Epithelial cell of proximal tubule (primary cell): ENCODE measurements at regions not wholly inside any gene's neighbourhood (a gene's known extent, or its start where the extent isn't known, plus 50 kb on each side); places are given as distances from the start of the nearest gene placed in this dataset.

Experiments
- DNase-seq: peaks from one replicate; pipeline ENCODE4 v3.0.0-alpha.2; 2011; ENCODE audit warnings: low read depth
- H3K4me3 ChIP-seq: 2 replicates; pipeline ENCODE4 v1.5.1; 2011; ENCODE audit warnings: low read depth, mild to moderate bottlenecking, low read length
- CTCF ChIP-seq: conservative IDR thresholded peaks from 2 replicates; pipeline ENCODE4 v1.5.1; 2012; ENCODE audit warnings: low read depth, mild to moderate bottlenecking, low read length

- DNase-seq, result no peak
- TF ChIP-seq CTCF, result no peak
- H3K4me3 ChIP-seq, result no peak overlapping the region
Measured at GRCh38 chr3:98952404-98952803, 50.9 kb upstream of the DCBLD2 start.
